GM12878 (cell line): ENCODE measurements at regions not wholly inside any gene's neighbourhood (a gene's known extent, or its start where the extent isn't known, plus 50 kb on each side); places are given as distances from the start of the nearest gene placed in this dataset.

Experiments
- ATAC-seq: fragments of 200-7000 bp; cut with Tn5 transposase; 3 replicates; pipeline ENCODE4 v1.9.1; 2020; ENCODE audit warnings: mild to moderate bottlenecking, moderate library complexity
- BruUV-seq: library from RNA; stranded (reverse); fragments of 400-500 nt; replicated peaks from 2 replicates; lab custom pipeline; 2021; lab: Mats Ljungman, UMichigan
- CTCF ChIA-PET: fragments of 300-600 bp; sonication (Branson Sonifier 250); formaldehyde crosslinking; extraction: SDS; loops from one replicate; lab custom pipeline; 2021; ENCODE audit warnings: inconsistent platforms; lab: Yijun Ruan, JAX
- POLR2A ChIA-PET: fragments of 350-600 bp; formaldehyde crosslinking; extraction: SDS; loops from one replicate; lab custom pipeline; 2021; ENCODE audit warnings: inconsistent platforms; lab: Charles Lee
- RAD21 ChIA-PET: fragments of 300-600 bp; sonication (Branson Sonifier 250); formaldehyde crosslinking; loops from one replicate; lab custom pipeline; 2023; ENCODE audit warnings: antibody characterized with exemption; ENCODE audit not compliant: unreplicated experiment; lab: Charles Lee
- SMC1A ChIA-PET: fragments of 300-600 bp; sonication (Branson Sonifier 250); formaldehyde crosslinking; loops from one replicate; lab custom pipeline; 2023; ENCODE audit not compliant: unreplicated experiment, uncharacterized antibody; lab: Charles Lee
- DNase-seq: peaks from one replicate; pipeline ENCODE4 v3.0.0-alpha.2; 2011; ENCODE audit warnings: low read depth, low spot score
- FAIRE-seq: peaks from 3 replicates; lab custom pipeline; 2011; peaks lifted over from hg19 to GRCh38; lab: Jason Lieb, UNC
- H2AFZ ChIP-seq: 2 replicates; pipeline ENCODE4 v1.6.0; 2011; ENCODE audit warnings: low read depth, low read length, control low read depth; ENCODE audit not compliant: control insufficient read depth
- H3K27ac ChIP-seq: 2 replicates; pipeline ENCODE4 v1.5.1; 2011; ENCODE audit warnings: control low read depth; ENCODE audit not compliant: control insufficient read depth, insufficient read depth
- H3K27me3 ChIP-seq, 2 experiments: replicated peaks in 1 of 2; 2 replicates each; pipeline versions ENCODE4 v1.6.0 to v1.6.1; 2011; ENCODE audit warnings: low read length in 1 of 2; ENCODE audit not compliant: control insufficient read depth in 2 of 2, insufficient read depth in 2 of 2
- H3K36me3 ChIP-seq, 2 experiments: 2 replicates each; pipeline ENCODE4 v1.5.1; 2011; ENCODE audit warnings: low read length in 1 of 2; ENCODE audit not compliant: control insufficient read depth in 2 of 2, insufficient read depth in 2 of 2
- H3K4me1 ChIP-seq: 2 replicates; pipeline ENCODE4 v1.6.1; 2011; ENCODE audit warnings: mild to moderate bottlenecking, low read length, moderate library complexity, mixed read lengths; ENCODE audit not compliant: control insufficient read depth, insufficient read depth
- H3K4me2 ChIP-seq: 2 replicates; pipeline ENCODE4 v1.6.0; 2011; ENCODE audit warnings: control low read depth; ENCODE audit not compliant: control insufficient read depth, insufficient read depth
- H3K4me3 ChIP-seq: fragments of 200-600 bp; sonication (generic); 2 replicates; pipeline ENCODE4 v1.5.1; 2016
- H3K79me2 ChIP-seq: 2 replicates; pipeline ENCODE4 v1.6.0; 2011; ENCODE audit warnings: low read length; ENCODE audit not compliant: control insufficient read depth, insufficient read depth
- H3K9ac ChIP-seq: 2 replicates; pipeline ENCODE4 v1.8.0; 2011; ENCODE audit warnings: low read length, control low read depth, mixed read lengths; ENCODE audit not compliant: control insufficient read depth, insufficient read depth
- H3K9me3 ChIP-seq: replicated peaks from 3 replicates; pipeline ENCODE4 v1.5.1; 2011; ENCODE audit warnings: mild to moderate bottlenecking, low read length; ENCODE audit not compliant: control insufficient read depth, insufficient read depth
- H4K20me1 ChIP-seq: 2 replicates; pipeline ENCODE4 v1.6.0; 2011; ENCODE audit not compliant: control insufficient read depth, insufficient read depth
- EP300 ChIP-seq, 2 experiments: fragments of 150-350 bp in 1 of 2; IDR thresholded peaks; 2 replicates each; pipeline ENCODE4 v1.6.1; 2011 to 2012; ENCODE audit warnings: low read depth in 2 of 2, low read length in 2 of 2, borderline replicate concordance in 1 of 2, improper control_type of control experiment in 1 of 2, inconsistent platforms in 1 of 2; ENCODE audit not compliant: control insufficient read depth in 1 of 2
- HDGF ChIP-seq: fragments of 450-650 bp; IDR thresholded peaks from 2 replicates; pipeline ENCODE4 v1.6.1; 2016; ENCODE audit warnings: antibody characterized with exemption
- RBBP5 ChIP-seq: fragments of 200-600 bp; sonication (generic); conservative IDR thresholded peaks from 2 replicates; pipeline ENCODE4 v1.6.1; 2016
- RELA ChIP-seq: fragments of 450-650 bp; IDR thresholded peaks from 2 replicates; pipeline ENCODE4 v1.8.0; 2014; ENCODE audit warnings: borderline replicate concordance; ENCODE audit not compliant: partially characterized antibody
- SIN3A ChIP-seq: IDR thresholded peaks from 2 replicates; pipeline ENCODE4 v1.6.1; 2012; ENCODE audit warnings: low read depth, low read length, improper control_type of control experiment
- SRF ChIP-seq, 2 experiments: IDR thresholded peaks; 2 replicates each; pipeline ENCODE4 v1.6.1; 2011; ENCODE audit warnings: low read depth in 2 of 2, low read length in 2 of 2, mild to moderate bottlenecking in 1 of 2, moderate library complexity in 1 of 2
- WRNIP1 ChIP-seq: IDR thresholded peaks from 2 replicates; pipeline ENCODE4 v1.6.1; 2011; ENCODE audit warnings: low read depth, low read length, improper control_type of control experiment, borderline replicate concordance
- ZNF207 ChIP-seq: fragments of 450-650 bp; IDR thresholded peaks from 2 replicates; pipeline ENCODE4 v1.6.1; 2014; ENCODE audit warnings: antibody characterized with exemption, mild to moderate bottlenecking, borderline replicate concordance
- ZNF217 ChIP-seq: fragments of 450-650 bp; IDR thresholded peaks from 2 replicates; pipeline ENCODE4 v1.6.1; 2017; ENCODE audit warnings: antibody characterized with exemption, mild to moderate bottlenecking
- WGBS: methylation state at CpG from one replicate; pipeline ENCODE4 v1.1.6; 2016; ENCODE audit warnings: low lambda C conversion rate; ENCODE audit not compliant: insufficient replicate concordance, insufficient coverage; ENCODE audit errors: missing lambda C conversion rate; 5-methylcytosine and 5-hydroxymethylcytosine counted together
- in situ Hi-C: fragments of 300-500 bp; cut with MboI; formaldehyde crosslinking; loops from 9 replicates; pipeline ENCODE4 v1.14.3; 2018; ENCODE audit warnings: mixed read lengths
- intact Hi-C: fragments of 100-400 bp; cut with micrococcal nuclease; formaldehyde crosslinking; loops from one replicate; pipeline ENCODE4 v1.14.2; 2022; ENCODE audit not compliant: unreplicated experiment
- TF ChIP-seq, protein P1 (sequence below): fragments of 450-650 bp; IDR thresholded peaks from 2 replicates; pipeline ENCODE4 v1.6.1; 2017; ENCODE audit warnings: mild to moderate bottlenecking, moderate library complexity
- TF ChIP-seq, protein P2 (sequence below): fragments of 450-650 bp; IDR thresholded peaks from 2 replicates; pipeline ENCODE4 v1.6.1; 2017; ENCODE audit warnings: borderline replicate concordance

DNA sequence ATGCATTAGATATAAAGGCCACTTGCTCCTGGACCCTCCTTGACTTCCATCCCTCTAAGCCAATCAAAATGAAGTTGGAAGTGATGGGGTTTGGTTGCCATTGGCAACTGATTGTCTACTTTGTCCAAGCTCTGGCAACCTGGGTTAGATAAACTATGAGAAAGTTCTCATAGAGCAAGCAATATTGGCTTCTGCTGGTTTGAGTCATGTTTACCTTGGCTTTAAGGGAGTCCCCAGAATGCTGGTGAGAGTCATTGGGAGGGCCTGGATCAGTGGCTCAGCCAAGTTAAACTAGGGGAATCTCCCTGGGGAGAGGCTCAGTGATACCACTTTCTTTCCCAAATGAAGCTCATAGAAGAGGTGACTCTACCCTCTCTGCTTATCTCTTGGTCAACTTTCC is 176.3 kb upstream of the ROPN1 start (continued):
- TF ChIP-seq, protein P1, sequence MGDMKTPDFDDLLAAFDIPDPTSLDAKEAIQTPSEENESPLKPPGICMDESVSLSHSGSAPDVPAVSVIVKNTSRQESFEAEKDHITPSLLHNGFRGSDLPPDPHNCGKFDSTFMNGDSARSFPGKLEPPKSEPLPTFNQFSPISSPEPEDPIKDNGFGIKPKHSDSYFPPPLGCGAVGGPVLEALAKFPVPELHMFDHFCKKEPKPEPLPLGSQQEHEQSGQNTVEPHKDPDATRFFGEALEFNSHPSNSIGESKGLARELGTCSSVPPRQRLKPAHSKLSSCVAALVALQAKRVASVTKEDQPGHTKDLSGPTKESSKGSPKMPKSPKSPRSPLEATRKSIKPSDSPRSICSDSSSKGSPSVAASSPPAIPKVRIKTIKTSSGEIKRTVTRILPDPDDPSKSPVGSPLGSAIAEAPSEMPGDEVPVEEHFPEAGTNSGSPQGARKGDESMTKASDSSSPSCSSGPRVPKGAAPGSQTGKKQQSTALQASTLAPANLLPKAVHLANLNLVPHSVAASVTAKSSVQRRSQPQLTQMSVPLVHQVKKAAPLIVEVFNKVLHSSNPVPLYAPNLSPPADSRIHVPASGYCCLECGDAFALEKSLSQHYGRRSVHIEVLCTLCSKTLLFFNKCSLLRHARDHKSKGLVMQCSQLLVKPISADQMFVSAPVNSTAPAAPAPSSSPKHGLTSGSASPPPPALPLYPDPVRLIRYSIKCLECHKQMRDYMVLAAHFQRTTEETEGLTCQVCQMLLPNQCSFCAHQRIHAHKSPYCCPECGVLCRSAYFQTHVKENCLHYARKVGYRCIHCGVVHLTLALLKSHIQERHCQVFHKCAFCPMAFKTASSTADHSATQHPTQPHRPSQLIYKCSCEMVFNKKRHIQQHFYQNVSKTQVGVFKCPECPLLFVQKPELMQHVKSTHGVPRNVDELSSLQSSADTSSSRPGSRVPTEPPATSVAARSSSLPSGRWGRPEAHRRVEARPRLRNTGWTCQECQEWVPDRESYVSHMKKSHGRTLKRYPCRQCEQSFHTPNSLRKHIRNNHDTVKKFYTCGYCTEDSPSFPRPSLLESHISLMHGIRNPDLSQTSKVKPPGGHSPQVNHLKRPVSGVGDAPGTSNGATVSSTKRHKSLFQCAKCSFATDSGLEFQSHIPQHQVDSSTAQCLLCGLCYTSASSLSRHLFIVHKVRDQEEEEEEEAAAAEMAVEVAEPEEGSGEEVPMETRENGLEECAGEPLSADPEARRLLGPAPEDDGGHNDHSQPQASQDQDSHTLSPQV: no peak
- TF ChIP-seq, all 136 proteins: peak for 0

DNA sequence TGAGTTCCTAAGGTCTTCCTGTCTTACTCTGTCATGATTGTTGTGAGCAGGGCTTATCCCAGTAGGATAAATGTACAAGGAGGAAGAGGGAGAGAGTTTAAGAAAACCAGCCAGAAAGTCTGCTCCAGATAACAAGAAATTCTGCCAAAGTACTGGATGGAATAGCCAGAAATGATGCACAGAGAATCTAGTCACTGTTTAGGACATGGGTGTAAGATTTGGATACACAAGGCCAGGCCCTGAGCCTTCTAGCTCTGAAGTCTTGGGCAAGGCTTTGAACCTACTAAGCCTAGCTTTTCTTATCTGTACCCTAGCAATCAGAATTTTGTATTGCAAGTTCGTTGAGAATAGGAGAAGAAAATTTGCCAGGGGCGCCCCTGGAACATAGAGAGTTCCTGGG is 180.4 kb upstream of the ROPN1 start:
- SMC1A ChIA-PET: no interaction called here
- Histone ChIP-seq H3K79me2 (no peaks in the 10 kb centered on the region), H2AFZ (no peak overlapping the region), H3K36me3 (no peaks in the 10 kb centered on the region), H3K4me1 (no peaks in the 10 kb centered on the region), H3K4me2 (no peak overlapping the region), H3K27ac (no peak overlapping the region), H3K4me3 (no peak overlapping the region), H3K27me3 (no peaks in the 10 kb centered on the region), H3K9me3 (no peaks in the 10 kb centered on the region), H3K9ac (no peak overlapping the region), H4K20me1 (no peaks in the 10 kb centered on the region)
- no peak for DNase-seq
- in situ Hi-C loops: no loop called here
- RAD21 ChIA-PET: no interaction called here
- no peak for FAIRE-seq
- WGBS: 3% methylated on average over 2 of the region's 2 CpGs
- CTCF ChIA-PET: interaction anchor here (1.2 kb wide), 1 partner anchor 14 kb away, joined by 3 read pairs; no protein-coding TSS in a partner anchor
- POLR2A ChIA-PET: no interaction called here
- ATAC-seq: no peak
- no TSS peak for BruUV-seq
- TF ChIP-seq EP300 (IDR thresholded peaks at IDR 0.05; ENCODE audit: borderline replicate concordance in 1 of 2, control insufficient read depth in 1 of 2, low read depth in 2 of 2, low read length in 2 of 2) (no peak), ZNF207 (no peak), HDGF (no peak), SRF (IDR thresholded peaks at IDR 0.05; ENCODE audit: low read depth in 2 of 2, low read length in 2 of 2) (no peak), ZNF217 (no peak), SIN3A (no peak), RELA (no peak), RBBP5 (no peak), WRNIP1 (no peak)
- TF ChIP-seq, protein P2, sequence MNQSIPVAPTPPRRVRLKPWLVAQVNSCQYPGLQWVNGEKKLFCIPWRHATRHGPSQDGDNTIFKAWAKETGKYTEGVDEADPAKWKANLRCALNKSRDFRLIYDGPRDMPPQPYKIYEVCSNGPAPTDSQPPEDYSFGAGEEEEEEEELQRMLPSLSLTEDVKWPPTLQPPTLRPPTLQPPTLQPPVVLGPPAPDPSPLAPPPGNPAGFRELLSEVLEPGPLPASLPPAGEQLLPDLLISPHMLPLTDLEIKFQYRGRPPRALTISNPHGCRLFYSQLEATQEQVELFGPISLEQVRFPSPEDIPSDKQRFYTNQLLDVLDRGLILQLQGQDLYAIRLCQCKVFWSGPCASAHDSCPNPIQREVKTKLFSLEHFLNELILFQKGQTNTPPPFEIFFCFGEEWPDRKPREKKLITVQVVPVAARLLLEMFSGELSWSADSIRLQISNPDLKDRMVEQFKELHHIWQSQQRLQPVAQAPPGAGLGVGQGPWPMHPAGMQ: no peak
- intact Hi-C loops: no loop called here
